SK-N-SH (cell line): ENCODE measurements at regions not wholly inside any gene's neighbourhood (a gene's known extent, or its start where the extent isn't known, plus 50 kb on each side); places are given as distances from the start of the nearest gene placed in this dataset.

Source experiments
- CHD2 ChIP-seq: fragments of 150-350 bp; IDR thresholded peaks from 2 replicates; pipeline ENCODE4 v1.6.1; 2018; ENCODE audit warnings: low read length; ENCODE audit not compliant: partially characterized antibody
- NFIC ChIP-seq: IDR thresholded peaks from 2 replicates; pipeline ENCODE4 v1.4.0; 2012; ENCODE audit warnings: borderline replicate concordance
- POLR2AphosphoS5 ChIP-seq: IDR thresholded peaks from 2 replicates; pipeline ENCODE4 v1.6.1; 2012; ENCODE audit warnings: low read depth, low read length
- SIN3A ChIP-seq: IDR thresholded peaks from 2 replicates; pipeline ENCODE4 v1.6.1; 2012; ENCODE audit warnings: low read depth, mild to moderate bottlenecking, low read length, moderate library complexity, borderline replicate concordance
- SMC3 ChIP-seq: IDR thresholded peaks from 2 replicates; pipeline ENCODE4 v1.6.1; 2012; ENCODE audit warnings: low read depth, low read length, improper control_type of control experiment
- TF ChIP-seq, protein P1 (sequence below): fragments of 200-600 bp; sonication (generic); IDR thresholded peaks from 2 replicates; pipeline ENCODE4 v1.6.1; 2017; ENCODE audit warnings: antibody characterized with exemption, mild to moderate bottlenecking, moderate library complexity
- TF ChIP-seq, protein P2 (sequence below): IDR thresholded peaks from 2 replicates; pipeline ENCODE4 v1.4.0; 2012; ENCODE audit warnings: low read depth
- TF ChIP-seq, protein P3 (sequence below): IDR thresholded peaks from 2 replicates; pipeline ENCODE4 v1.4.0; 2012; ENCODE audit warnings: low read depth, borderline replicate concordance
- TF ChIP-seq, protein P4 (sequence below): fragments of 150-350 bp; IDR thresholded peaks from 2 replicates; pipeline ENCODE4 v1.6.1; 2017; ENCODE audit warnings: antibody characterized with exemption, low read length, low read depth, borderline replicate concordance
- TF ChIP-seq, protein P5 (sequence below): IDR thresholded peaks from 2 replicates; pipeline ENCODE4 v1.6.1; 2012; ENCODE audit warnings: mild to moderate bottlenecking, low read depth, low read length, moderate library complexity

DNA sequence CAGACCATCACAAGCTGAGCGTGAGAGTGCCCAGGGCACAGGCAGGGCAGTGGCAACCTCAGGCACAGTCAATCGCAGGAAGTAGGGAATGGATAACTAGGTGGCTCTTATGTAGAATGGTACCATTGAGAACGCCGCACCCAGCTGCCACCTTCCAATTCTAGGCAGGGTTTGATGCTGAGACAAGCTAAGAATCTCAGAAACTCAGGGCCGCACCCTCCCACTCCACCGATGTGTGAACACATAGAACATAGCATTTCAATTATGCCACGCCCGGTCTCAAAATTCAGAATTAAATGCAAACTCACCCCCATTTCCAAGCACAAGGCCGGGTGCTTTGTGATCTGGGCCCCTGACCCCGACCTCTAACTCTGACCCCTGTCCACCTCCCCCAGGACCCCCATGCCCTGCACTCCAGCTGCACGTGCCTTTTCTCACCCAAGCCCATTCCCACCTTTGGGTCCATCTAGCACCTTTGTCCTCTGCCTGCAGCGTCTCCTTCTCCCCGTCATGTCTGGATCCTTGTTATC is 178.4 kb downstream of the C16orf95 start:
- TF ChIP-seq SMC3 (no peak), NFIC (no peak), POLR2AphosphoS5 (no peak), SIN3A (no peak), CHD2 (no peak)
- TF ChIP-seq, protein P1, sequence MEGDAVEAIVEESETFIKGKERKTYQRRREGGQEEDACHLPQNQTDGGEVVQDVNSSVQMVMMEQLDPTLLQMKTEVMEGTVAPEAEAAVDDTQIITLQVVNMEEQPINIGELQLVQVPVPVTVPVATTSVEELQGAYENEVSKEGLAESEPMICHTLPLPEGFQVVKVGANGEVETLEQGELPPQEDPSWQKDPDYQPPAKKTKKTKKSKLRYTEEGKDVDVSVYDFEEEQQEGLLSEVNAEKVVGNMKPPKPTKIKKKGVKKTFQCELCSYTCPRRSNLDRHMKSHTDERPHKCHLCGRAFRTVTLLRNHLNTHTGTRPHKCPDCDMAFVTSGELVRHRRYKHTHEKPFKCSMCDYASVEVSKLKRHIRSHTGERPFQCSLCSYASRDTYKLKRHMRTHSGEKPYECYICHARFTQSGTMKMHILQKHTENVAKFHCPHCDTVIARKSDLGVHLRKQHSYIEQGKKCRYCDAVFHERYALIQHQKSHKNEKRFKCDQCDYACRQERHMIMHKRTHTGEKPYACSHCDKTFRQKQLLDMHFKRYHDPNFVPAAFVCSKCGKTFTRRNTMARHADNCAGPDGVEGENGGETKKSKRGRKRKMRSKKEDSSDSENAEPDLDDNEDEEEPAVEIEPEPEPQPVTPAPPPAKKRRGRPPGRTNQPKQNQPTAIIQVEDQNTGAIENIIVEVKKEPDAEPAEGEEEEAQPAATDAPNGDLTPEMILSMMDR = no peak
- TF ChIP-seq, protein P2, sequence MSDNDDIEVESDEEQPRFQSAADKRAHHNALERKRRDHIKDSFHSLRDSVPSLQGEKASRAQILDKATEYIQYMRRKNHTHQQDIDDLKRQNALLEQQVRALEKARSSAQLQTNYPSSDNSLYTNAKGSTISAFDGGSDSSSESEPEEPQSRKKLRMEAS = no peak
- TF ChIP-seq, protein P3, sequence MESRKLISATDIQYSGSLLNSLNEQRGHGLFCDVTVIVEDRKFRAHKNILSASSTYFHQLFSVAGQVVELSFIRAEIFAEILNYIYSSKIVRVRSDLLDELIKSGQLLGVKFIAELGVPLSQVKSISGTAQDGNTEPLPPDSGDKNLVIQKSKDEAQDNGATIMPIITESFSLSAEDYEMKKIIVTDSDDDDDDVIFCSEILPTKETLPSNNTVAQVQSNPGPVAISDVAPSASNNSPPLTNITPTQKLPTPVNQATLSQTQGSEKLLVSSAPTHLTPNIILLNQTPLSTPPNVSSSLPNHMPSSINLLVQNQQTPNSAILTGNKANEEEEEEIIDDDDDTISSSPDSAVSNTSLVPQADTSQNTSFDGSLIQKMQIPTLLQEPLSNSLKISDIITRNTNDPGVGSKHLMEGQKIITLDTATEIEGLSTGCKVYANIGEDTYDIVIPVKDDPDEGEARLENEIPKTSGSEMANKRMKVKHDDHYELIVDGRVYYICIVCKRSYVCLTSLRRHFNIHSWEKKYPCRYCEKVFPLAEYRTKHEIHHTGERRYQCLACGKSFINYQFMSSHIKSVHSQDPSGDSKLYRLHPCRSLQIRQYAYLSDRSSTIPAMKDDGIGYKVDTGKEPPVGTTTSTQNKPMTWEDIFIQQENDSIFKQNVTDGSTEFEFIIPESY = no peak
- TF ChIP-seq, protein P4, sequence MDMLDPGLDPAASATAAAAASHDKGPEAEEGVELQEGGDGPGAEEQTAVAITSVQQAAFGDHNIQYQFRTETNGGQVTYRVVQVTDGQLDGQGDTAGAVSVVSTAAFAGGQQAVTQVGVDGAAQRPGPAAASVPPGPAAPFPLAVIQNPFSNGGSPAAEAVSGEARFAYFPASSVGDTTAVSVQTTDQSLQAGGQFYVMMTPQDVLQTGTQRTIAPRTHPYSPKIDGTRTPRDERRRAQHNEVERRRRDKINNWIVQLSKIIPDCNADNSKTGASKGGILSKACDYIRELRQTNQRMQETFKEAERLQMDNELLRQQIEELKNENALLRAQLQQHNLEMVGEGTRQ = no peak
- TF ChIP-seq, protein P5, sequence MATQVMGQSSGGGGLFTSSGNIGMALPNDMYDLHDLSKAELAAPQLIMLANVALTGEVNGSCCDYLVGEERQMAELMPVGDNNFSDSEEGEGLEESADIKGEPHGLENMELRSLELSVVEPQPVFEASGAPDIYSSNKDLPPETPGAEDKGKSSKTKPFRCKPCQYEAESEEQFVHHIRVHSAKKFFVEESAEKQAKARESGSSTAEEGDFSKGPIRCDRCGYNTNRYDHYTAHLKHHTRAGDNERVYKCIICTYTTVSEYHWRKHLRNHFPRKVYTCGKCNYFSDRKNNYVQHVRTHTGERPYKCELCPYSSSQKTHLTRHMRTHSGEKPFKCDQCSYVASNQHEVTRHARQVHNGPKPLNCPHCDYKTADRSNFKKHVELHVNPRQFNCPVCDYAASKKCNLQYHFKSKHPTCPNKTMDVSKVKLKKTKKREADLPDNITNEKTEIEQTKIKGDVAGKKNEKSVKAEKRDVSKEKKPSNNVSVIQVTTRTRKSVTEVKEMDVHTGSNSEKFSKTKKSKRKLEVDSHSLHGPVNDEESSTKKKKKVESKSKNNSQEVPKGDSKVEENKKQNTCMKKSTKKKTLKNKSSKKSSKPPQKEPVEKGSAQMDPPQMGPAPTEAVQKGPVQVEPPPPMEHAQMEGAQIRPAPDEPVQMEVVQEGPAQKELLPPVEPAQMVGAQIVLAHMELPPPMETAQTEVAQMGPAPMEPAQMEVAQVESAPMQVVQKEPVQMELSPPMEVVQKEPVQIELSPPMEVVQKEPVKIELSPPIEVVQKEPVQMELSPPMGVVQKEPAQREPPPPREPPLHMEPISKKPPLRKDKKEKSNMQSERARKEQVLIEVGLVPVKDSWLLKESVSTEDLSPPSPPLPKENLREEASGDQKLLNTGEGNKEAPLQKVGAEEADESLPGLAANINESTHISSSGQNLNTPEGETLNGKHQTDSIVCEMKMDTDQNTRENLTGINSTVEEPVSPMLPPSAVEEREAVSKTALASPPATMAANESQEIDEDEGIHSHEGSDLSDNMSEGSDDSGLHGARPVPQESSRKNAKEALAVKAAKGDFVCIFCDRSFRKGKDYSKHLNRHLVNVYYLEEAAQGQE = no peak
